ENCODE measurements at regions not wholly inside any gene's neighbourhood (a gene's known extent, or its start where the extent isn't known, plus 50 kb on each side); places are given as distances from the start of the nearest gene placed in this dataset.
A peak's percentile ranks its signal among the peaks of the same experiment; 100 is the strongest.

- Histone ChIP-seq H3K4me1 (ENCODE audit: control insufficient read depth, insufficient read depth, low read length) (no peaks in the 10 kb centered on the region), H3K36me3 (ENCODE audit: control insufficient read depth, insufficient read depth, low read length) (no peaks in the 10 kb centered on the region), H3K9me3 (ENCODE audit: control insufficient read depth, insufficient read depth, low read length) (no peaks in the 10 kb centered on the region), H3K27me3 (ENCODE audit: control insufficient read depth, insufficient read depth, low read length) (no peaks in the 10 kb centered on the region), H3K27ac (ENCODE audit: low read depth, low read length) (no peak overlapping the region), H3K4me3 (ENCODE audit: low read depth, low read length) (no peak overlapping the region)
- no CpG with 5 or more reads among the region's 3 CpGs for WGBS (ENCODE audit: insufficient coverage)
- peak in 1 of 6 donors; percentile 50 for DNase-seq (ENCODE audit: low read depth in 4 of 6, low spot score in 6 of 6)
These were observed 127.6 kb upstream of the CCDC68 start for GRCh38 chr18:55086906-55087305.

DNA sequence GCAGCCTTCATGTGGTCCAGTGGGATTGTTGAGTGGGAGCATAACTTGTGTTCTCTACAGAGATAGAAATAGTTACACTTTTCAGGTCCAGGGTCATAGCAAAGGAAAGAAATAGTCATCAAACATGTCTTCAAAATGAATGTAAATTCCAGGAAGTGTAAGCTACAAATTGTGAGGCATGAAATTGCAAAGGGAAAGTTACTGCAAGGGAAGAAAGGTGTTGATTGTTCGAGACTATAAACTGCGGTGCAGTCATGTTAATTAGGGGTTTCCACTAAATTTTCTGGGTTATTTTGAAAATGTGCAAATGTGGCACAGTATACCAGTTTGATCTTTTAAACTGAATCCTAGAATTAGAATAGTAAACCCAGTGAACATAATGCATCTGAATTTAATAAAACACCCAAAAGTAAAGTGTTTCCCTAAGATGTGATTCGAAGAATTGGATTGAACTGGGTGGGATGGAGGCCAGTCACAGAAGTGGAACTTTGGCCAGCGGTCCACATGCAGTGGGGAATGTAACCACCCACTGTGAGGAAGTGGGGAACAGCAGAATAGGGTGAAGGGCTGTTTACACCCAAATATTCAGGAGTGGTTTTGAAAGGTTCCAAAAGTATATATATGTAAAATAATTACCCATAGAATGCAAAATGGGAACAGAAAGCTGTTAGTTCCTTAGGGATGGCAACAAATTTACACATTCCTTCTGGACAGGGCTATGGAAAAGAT, 126.5 kb upstream of the CCDC68 start:
- Histone ChIP-seq H3K36me3 (ENCODE audit: control insufficient read depth, insufficient read depth, low read length) (no peaks in the 10 kb centered on the region), H3K27me3 (ENCODE audit: control insufficient read depth, insufficient read depth, low read length) (no peaks in the 10 kb centered on the region), H3K27ac (ENCODE audit: low read depth, low read length) (no peak overlapping the region), H3K9me3 (ENCODE audit: control insufficient read depth, insufficient read depth, low read length) (no peaks in the 10 kb centered on the region), H3K4me3 (ENCODE audit: low read depth, low read length) (no peak overlapping the region), H3K4me1 (ENCODE audit: control insufficient read depth, insufficient read depth, low read length) (no peaks in the 10 kb centered on the region)
- 72% methylated on average over 4 of the region's 4 CpGs for WGBS (ENCODE audit: insufficient coverage)
- DNase-seq (ENCODE audit: low read depth in 4 of 6, low spot score in 6 of 6): no peak

- no peak for DNase-seq (ENCODE audit: low read depth in 4 of 6, low spot score in 6 of 6)
- Histone ChIP-seq H3K4me1 (ENCODE audit: control insufficient read depth, insufficient read depth, low read length) (peaks cover 6% of the 10 kb centered on the region), H3K36me3 (ENCODE audit: control insufficient read depth, insufficient read depth, low read length) (no peaks in the 10 kb centered on the region), H3K4me3 (ENCODE audit: low read depth, low read length) (no peak overlapping the region), H3K9me3 (ENCODE audit: control insufficient read depth, insufficient read depth, low read length) (no peaks in the 10 kb centered on the region), H3K27me3 (ENCODE audit: control insufficient read depth, insufficient read depth, low read length) (no peaks in the 10 kb centered on the region), H3K27ac (ENCODE audit: low read depth, low read length) (no peak overlapping the region)
- no CpG with 5 or more reads among the region's 1 CpG for WGBS (ENCODE audit: insufficient coverage)
These were observed 125.3 kb upstream of the CCDC68 start for GRCh38 chr18:55084550-55084949.

GRCh38 chr18:55083461-55083860, 124.2 kb upstream of the CCDC68 start:
- DNase-seq (ENCODE audit: low read depth in 4 of 6, low spot score in 6 of 6): no peak
- peaks cover 11% of the 10 kb centered on the region for H3K4me1 ChIP-seq (ENCODE audit: control insufficient read depth, insufficient read depth, low read length)
- H3K27ac ChIP-seq (ENCODE audit: low read depth, low read length): no peak overlapping the region
- H3K27me3 ChIP-seq (ENCODE audit: control insufficient read depth, insufficient read depth, low read length): no peaks in the 10 kb centered on the region
- H3K9me3 ChIP-seq (ENCODE audit: control insufficient read depth, insufficient read depth, low read length): no peaks in the 10 kb centered on the region
- no peaks in the 10 kb centered on the region for H3K36me3 ChIP-seq (ENCODE audit: control insufficient read depth, insufficient read depth, low read length)
- H3K4me3 ChIP-seq (ENCODE audit: low read depth, low read length): no peak overlapping the region
- WGBS (ENCODE audit: insufficient coverage): no CpG with 5 or more reads among the region's 1 CpG

- H3K4me1 ChIP-seq (ENCODE audit: control insufficient read depth, insufficient read depth, low read length): peaks cover 11% of the 10 kb centered on the region
- no peaks in the 10 kb centered on the region for H3K9me3 ChIP-seq (ENCODE audit: control insufficient read depth, insufficient read depth, low read length)
- H3K4me3 ChIP-seq (ENCODE audit: low read depth, low read length): no peak overlapping the region
- no peaks in the 10 kb centered on the region for H3K36me3 ChIP-seq (ENCODE audit: control insufficient read depth, insufficient read depth, low read length)
- 71% methylated on average over 12 of the region's 17 CpGs for WGBS (ENCODE audit: insufficient coverage)
- H3K27me3 ChIP-seq (ENCODE audit: control insufficient read depth, insufficient read depth, low read length): no peaks in the 10 kb centered on the region
- no peak overlapping the region for H3K27ac ChIP-seq (ENCODE audit: low read depth, low read length)
- peak in 2 of 6 donors; percentile 16 to 95 for DNase-seq (ENCODE audit: low read depth in 4 of 6, low spot score in 6 of 6)
These were observed 120.5 kb upstream of the CCDC68 start for GRCh38 chr18:55079481-55080355.

DNA sequence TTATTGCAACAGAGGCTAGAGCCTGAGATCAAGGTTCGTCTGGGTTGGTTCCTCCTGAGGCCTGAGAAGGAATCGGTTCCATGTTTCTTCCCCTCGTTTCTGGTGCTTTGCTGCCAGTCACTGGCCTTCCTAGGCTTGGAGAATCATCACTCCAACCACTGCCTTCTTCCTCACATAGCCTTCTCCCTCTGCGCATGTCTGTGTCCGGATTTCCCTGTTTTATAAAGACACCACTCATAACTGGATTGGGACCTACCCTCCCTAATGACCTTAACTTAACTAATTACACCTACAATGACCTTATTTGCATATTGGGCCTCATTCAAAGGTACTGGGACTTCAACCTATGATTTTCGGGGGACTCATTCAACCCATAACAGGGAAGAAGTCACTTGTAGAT, 119.8 kb upstream of the CCDC68 start:
- Histone ChIP-seq H3K36me3 (ENCODE audit: control insufficient read depth, insufficient read depth, low read length) (no peaks in the 10 kb centered on the region), H3K27me3 (ENCODE audit: control insufficient read depth, insufficient read depth, low read length) (no peaks in the 10 kb centered on the region), H3K4me1 (ENCODE audit: control insufficient read depth, insufficient read depth, low read length) (peaks cover 11% of the 10 kb centered on the region), H3K4me3 (ENCODE audit: low read depth, low read length) (no peak overlapping the region), H3K27ac (ENCODE audit: low read depth, low read length) (no peak overlapping the region), H3K9me3 (ENCODE audit: control insufficient read depth, insufficient read depth, low read length) (no peaks in the 10 kb centered on the region)
- 95% methylated on average over 5 of the region's 6 CpGs for WGBS (ENCODE audit: insufficient coverage)
- no peak for DNase-seq (ENCODE audit: low read depth in 4 of 6, low spot score in 6 of 6)

DNA sequence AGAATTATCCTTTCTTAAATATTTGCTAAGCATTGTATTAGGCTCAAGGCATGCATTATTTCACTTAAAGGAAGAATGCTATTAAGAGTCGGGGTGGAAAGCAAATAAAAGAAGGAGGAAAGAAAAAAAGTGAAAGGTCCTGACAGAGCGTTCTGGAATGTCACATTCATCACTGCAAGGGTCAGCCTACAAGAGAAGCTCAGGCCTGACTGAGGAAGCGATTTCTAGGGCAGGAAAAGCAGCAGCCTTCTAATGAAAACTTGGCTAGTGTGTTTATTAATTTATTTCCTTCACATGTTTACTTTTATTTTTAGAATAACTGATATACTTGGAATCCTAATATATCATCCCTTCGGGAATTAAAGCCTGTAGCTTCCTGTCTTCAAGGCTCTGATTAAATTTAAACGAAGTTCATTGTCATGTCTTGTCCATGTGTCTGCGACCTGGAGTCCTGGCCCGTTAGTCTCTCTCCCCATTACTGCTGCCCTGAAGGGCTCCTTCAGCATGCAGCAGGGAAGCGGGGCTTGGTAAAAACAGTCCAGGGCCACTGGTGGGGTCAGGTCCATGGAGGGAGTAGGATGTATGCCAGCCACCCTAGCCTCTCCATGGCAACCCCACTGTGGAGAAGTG, 119.2 kb upstream of the CCDC68 start:
- H3K36me3 ChIP-seq (ENCODE audit: control insufficient read depth, insufficient read depth, low read length): no peaks in the 10 kb centered on the region
- no peak for DNase-seq (ENCODE audit: low read depth in 4 of 6, low spot score in 6 of 6)
- no peaks in the 10 kb centered on the region for H3K27me3 ChIP-seq (ENCODE audit: control insufficient read depth, insufficient read depth, low read length)
- H3K27ac ChIP-seq (ENCODE audit: low read depth, low read length): no peak overlapping the region
- 17% methylated on average over 2 of the region's 8 CpGs for WGBS (ENCODE audit: insufficient coverage)
- H3K9me3 ChIP-seq (ENCODE audit: control insufficient read depth, insufficient read depth, low read length): no peaks in the 10 kb centered on the region
- no peak overlapping the region for H3K4me3 ChIP-seq (ENCODE audit: low read depth, low read length)
- peaks cover 11% of the 10 kb centered on the region for H3K4me1 ChIP-seq (ENCODE audit: control insufficient read depth, insufficient read depth, low read length)

DNA sequence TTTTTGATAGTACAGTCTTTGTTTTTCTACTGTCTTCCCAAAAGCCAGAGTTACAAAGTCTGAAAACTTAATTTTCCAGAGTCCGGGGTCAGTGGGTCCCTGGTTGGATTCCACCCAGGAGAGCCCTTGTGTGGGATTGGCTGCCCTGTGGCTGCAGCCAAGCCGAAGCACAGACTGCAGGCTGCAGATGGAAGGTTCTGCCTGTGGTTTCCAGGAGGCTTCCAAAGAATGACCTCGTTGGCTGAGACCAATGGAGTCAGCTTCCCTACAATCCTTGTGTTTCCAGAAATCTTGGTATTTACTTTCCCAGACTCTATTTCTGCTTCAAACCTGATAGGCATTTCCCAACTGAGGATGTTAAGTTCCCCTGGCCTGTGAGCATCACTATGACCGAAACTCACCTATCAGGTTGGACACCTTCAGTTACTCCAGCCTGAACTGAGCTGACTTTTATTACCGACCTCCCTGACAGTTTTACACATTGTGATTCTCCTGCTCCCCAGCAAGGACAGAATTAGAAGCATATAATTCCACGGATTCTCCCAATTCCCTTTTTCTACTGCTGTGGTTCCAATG, 117.5 kb upstream of the CCDC68 start:
- Histone ChIP-seq H3K4me3 (ENCODE audit: low read depth, low read length) (no peak overlapping the region), H3K36me3 (ENCODE audit: control insufficient read depth, insufficient read depth, low read length) (no peaks in the 10 kb centered on the region), H3K27ac (ENCODE audit: low read depth, low read length) (no peak overlapping the region), H3K4me1 (ENCODE audit: control insufficient read depth, insufficient read depth, low read length) (peaks cover 11% of the 10 kb centered on the region), H3K9me3 (ENCODE audit: control insufficient read depth, insufficient read depth, low read length) (no peaks in the 10 kb centered on the region), H3K27me3 (ENCODE audit: control insufficient read depth, insufficient read depth, low read length) (no peaks in the 10 kb centered on the region)
- no peak for DNase-seq (ENCODE audit: low read depth in 4 of 6, low spot score in 6 of 6)
- WGBS (ENCODE audit: insufficient coverage): 93% methylated on average over 6 of the region's 6 CpGs

- Histone ChIP-seq H3K27me3 (ENCODE audit: control insufficient read depth, insufficient read depth, low read length) (no peaks in the 10 kb centered on the region), H3K4me3 (ENCODE audit: low read depth, low read length) (no peak overlapping the region), H3K27ac (ENCODE audit: low read depth, low read length) (no peak overlapping the region), H3K36me3 (ENCODE audit: control insufficient read depth, insufficient read depth, low read length) (no peaks in the 10 kb centered on the region), H3K4me1 (ENCODE audit: control insufficient read depth, insufficient read depth, low read length) (peaks cover 3% of the 10 kb centered on the region), H3K9me3 (ENCODE audit: control insufficient read depth, insufficient read depth, low read length) (no peaks in the 10 kb centered on the region)
- no peak for DNase-seq (ENCODE audit: low read depth in 4 of 6, low spot score in 6 of 6)
These were observed 114.6 kb upstream of the CCDC68 start for GRCh38 chr18:55073834-55074233.

Data from spinal cord (tissue), 9 donors.